RPMI7951 (cell line): ENCODE measurements at regions not wholly inside any gene's neighbourhood (a gene's known extent, or its start where the extent isn't known, plus 50 kb on each side); places are given as distances from the start of the nearest gene placed in this dataset.

Experiments used
- DNase-seq: peaks from one replicate; pipeline ENCODE4 v3.0.0-alpha.2; 2012; ENCODE audit warnings: low read depth

DNA sequence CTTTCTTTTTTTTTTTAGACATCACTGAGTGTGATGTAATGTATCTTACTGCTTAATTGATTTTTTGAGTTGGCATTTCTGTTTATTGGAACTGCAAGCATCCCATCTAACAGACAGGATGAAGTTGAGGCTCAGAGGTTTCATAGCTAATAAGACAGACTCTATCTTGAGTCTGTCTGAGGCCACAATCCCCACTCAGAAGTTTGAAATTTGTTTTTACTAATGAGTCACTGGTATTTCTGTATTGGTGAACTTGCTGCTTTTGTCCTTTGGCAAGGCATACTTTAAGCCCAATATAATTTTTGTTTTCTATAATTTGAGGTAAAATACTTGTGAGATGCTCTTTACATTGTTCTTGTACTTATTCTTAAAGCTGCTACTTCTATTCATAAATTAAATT, 491.2 kb downstream of the PSAT1 start:
- no peak for DNase-seq

DNA sequence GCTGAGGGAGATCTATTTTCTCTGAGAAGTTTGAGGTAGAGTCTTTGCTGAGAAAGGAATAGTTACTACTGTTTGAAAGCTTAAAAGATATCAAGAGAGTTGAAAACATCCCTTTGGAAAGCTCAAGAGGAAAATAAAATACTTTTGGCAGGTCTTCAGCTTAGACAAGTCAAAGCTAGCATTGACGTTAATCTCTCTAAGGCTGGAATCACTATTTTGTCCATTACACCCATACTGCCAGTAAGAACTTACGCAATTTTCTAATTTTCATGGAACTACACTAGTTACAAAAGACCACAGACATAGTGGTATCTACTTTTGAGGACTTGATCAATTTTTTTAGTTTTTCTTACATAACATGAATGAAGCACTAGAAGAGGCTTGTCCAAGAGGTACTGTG, 494.9 kb downstream of the PSAT1 start:
- DNase-seq, result no peak

DNA sequence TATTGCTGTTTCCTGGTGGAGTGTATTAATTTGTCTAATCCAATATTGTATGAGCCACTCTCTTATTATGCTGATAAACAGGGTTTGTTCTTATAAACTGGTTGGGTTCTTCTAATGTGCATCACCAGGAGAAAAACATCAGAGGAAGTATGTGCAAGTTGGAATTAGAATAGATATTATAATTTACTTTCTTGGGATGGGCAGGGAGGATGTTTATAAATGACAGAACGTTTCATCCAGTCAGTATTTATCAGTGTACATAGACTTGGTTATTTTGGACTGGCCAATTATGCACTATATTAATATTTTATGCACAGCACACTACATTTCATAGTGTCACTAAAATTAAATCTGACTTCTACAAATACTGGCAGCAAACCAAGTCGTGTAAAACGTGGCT, 495.8 kb downstream of the PSAT1 start:
- no peak for DNase-seq

DNA sequence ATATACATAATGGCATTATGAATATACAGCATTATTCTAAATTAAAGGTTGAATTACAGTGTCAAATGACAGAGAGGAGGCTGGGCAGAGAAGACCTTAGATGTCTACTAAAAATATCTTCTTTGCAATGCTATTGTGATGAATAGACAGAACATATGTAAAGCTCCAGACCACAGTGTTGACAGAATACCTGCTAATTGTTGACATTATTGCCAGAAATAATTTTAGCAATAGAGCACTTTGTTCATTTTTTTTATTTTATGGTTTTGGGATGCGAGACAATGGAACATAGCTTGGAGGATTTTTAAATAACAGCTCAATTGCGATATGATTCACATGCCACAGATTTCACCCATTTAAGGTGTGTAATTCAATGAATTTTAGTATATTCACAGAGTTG, 508.8 kb downstream of the PSAT1 start:
- DNase-seq, result no peak

DNA sequence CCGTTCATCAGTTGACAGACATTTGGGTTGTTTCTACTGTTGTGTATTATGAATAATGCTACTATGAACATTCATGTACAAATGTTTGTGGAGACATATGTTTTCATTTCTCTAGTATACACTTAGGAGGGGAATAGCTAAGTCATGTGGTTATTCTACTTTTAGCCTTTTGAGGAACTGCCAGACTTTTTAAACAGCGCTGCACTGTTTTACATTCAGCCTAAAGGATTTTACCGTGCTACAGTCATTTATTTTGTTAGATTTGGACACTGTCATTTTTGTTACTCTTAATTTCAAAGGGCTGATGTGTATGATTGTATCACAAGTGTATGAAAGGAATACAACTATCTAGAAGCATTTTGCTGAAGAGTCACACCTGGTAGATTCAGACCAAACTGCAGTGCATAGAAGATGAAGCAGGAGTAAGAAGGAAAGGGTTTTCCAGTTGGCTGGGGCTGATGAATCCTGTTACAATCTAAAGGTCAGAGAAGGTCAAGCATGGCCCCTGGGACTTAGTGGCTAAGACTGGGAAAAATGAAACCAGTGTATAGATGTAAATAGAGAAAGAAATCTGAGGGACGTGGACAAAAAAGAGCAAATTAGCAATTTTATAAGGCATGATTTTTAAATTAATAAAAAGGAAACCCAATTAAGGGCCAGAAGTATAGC, 509.7 kb downstream of the PSAT1 start:
- DNase-seq, result peak; percentile 67

GRCh38 chr9:78807286-78807685, 510.4 kb downstream of the PSAT1 start:
- no peak for DNase-seq

GRCh38 chr9:78808048-78808447, 511.1 kb downstream of the PSAT1 start:
- DNase-seq, result no peak

- DNase-seq, result peak; percentile 81
Measured at GRCh38 chr9:78811622-78812276, 514.8 kb downstream of the PSAT1 start.

DNA sequence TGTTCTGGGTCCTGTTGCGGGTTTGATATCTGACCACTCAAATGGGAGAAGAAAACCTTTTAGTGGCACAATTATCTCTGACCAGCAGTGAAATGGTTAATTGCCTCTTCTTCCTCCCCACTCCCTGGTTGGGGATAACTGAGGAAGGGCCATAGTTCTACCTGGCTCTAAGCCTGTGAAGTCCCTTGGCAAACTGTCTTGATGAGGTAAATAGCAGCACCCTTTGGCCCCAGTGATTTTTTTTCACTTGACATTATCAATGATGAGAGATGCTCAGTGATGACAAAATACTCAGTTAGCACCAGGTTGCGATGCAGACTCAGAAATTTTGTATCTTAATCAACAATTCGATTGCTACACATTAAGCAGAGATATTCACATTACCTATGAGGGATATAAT, 515.7 kb downstream of the PSAT1 start:
- no peak for DNase-seq

DNA sequence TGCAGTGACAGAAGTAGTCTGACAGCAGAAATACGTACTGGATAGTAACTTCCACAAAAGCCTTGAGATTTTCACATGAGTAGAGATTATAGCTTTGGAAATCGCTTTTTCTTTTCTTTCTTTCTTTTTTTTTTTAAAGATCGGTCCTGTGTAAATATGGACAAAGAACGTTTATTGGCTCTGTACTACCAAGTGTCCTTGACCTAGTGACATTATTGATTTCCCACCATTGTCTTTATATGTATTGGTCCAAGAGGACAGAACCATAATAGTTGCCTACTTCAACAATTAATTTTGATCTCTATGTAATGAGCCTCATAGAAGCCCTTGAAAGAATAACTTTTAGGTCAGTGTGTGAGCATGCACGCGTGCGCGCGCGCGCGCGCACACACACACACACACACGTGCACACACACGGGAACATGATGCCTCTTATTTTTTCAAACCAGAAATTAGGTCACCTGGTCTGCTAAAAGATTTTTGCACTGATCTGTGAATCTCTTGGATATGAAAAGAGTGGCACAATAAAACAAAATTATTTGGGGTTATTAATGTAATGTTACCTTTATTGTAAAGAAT, 516.8 kb downstream of the PSAT1 start:
- no peak for DNase-seq

GRCh38 chr9:78821126-78821822, 524.3 kb downstream of the PSAT1 start:
- peak; percentile 68 for DNase-seq

DNA sequence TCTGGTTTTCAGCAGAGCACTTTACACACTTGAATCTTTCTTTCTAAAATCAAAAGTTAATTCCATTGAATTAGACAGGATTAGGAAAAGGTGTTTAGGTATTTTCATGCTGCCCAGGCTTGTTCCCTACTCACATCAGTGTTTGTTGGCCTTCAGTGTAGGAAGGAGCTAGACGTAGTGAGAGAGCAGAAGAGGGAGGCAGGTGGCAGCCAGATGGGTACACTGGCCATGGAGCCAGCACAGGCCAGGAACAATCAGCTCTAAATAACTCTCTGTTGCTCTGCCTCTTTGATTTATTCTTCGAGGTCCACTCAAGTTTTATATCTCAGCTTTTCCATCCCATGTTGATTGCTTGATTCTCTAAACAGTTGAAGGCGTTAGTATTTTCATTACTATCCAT, 529.6 kb downstream of the PSAT1 start:
- DNase-seq, result peak; percentile 17

DNA sequence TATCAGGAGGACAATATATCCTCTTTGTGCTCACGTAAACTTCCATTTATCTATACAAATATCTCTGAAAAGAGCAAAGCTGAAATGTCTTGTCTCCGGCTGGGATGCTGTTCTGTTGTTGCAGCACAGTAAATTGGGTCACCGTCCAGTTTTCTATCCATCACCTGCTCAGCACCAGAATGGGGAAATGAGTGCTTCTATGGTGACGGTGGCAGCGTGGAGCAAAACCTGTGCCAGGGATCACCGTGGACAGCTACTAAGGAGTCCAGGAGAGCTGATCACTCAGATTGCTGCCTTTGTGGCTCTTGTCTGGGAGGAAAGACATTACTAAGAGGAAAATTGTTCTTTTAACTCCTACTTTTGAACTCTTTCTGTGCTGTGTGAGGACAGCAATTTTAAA, 531.6 kb downstream of the PSAT1 start:
- DNase-seq, result no peak

DNA sequence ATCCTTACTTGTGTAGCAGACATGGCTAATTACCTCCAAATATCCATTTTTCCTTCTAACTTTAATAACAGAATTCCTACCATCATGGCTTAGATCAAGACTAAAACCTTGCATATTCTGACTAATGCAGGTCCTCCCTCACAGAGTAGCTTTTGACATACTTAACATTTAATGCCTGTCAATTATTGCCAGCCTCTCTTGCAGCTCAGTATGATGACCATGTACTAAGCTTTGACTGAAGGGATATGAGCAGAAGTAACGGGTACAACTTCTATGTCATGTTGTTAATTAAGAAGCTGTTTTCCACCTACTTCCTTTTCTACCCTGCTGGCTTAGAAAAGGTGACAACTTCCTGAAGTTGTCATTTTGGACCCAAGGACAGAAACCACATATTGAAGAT, 533.4 kb downstream of the PSAT1 start:
- no peak for DNase-seq

GRCh38 chr9:78831726-78832125, 534.8 kb downstream of the PSAT1 start:
- peak; percentile 10 for DNase-seq

- DNase-seq, result no peak
Measured at GRCh38 chr9:78835928-78836450, 539.1 kb downstream of the PSAT1 start.

DNA sequence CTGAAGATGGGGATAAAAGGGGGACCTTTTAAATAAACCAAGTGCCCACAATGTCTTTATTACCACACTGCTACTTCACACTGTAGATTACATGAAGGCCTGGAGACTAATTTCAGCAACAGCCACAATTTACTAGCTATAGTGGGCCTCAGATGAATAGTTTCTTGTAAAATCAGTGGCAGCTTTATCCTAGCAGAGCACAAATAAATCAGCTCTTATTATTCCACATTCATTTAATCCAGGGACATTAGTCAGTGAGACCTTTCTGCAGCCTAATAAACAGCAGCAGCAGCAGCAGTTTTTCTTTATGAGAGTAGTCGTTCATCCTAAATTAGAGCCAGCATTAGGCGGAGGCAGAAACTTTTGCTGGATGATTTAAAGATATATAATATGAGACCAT, 542.3 kb downstream of the PSAT1 start:
- no peak for DNase-seq

DNA sequence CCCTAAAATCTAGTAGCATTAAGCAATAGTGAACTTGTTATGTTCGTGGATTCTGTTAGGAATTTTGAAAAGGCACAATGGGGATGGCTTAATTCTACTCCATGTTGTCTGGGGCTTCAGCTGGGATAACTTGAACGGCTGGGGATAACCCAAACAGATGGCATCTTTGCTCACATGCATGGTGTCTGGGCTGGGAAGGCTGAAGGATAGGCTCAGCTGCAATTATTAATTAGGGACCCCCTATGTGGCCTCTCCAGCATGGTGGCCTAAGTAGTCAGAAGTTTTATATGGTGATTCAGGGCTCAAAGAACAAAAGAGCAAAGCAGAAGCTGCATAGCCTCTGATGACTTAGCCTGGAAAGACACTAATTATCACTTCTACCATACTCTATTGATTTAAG, 551.1 kb downstream of the PSAT1 start:
- DNase-seq, result no peak

GRCh38 chr9:78856144-78856543, 559.2 kb downstream of the PSAT1 start:
- DNase-seq, result peak; percentile 68

GRCh38 chr9:78856781-78857180, 559.9 kb downstream of the PSAT1 start:
- DNase-seq, result no peak

GRCh38 chr9:78857373-78858225, 560.7 kb downstream of the PSAT1 start:
- no peak for DNase-seq

GRCh38 chr9:78858266-78858665, 561.3 kb downstream of the PSAT1 start:
- peak; percentile 67 for DNase-seq
